ENCODE measurements at regions not wholly inside any gene's neighbourhood (a gene's known extent, or its start where the extent isn't known, plus 50 kb on each side); places are given as distances from the start of the nearest gene placed in this dataset.
"Not testable (repeated sequence)": the region's sequence is repeated elsewhere in the genome, so short reads cannot be mapped to it uniquely, and the experiment has no call there.

DNA sequence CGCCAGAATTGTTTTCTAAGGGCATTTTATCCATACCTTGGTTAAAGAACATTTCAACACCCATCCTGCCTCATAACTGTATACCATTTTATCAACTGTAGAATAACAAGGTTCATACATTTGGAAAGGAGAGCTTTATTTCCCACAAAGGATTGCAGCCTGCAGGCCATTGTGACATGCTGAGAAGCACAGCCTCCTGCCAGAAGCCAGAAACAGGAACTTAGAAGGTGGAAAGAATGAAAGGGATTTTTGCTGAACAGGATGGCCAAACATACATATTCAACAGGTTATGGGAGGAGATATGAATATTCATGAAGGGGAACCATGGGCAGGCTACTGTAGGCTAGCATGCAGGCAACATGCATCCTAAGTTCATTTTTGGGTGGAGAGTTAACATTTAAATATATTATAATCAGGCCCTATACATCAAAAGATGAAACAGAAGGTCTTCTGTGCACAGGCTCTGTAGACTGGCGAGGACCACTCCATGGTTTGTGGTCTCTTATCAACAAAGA lies 59.9 kb upstream of the DIRAS2 start:
- Histone ChIP-seq H3K36me3 (ENCODE audit: control insufficient read depth, insufficient read depth, low read length) (no peaks in the 10 kb centered on the region), H3K4me3 (ENCODE audit: low read depth, low read length) (no peak overlapping the region), H3K27me3 (ENCODE audit: control insufficient read depth, insufficient read depth, low read length) (no peaks in the 10 kb centered on the region)
- no peak for TF ChIP-seq CTCF (IDR thresholded peaks at IDR 0.05; ENCODE audit: insufficient read depth, low read length, poor library complexity, severe bottlenecking)
- DNase-seq (ENCODE audit: low read depth): no peak

DNA sequence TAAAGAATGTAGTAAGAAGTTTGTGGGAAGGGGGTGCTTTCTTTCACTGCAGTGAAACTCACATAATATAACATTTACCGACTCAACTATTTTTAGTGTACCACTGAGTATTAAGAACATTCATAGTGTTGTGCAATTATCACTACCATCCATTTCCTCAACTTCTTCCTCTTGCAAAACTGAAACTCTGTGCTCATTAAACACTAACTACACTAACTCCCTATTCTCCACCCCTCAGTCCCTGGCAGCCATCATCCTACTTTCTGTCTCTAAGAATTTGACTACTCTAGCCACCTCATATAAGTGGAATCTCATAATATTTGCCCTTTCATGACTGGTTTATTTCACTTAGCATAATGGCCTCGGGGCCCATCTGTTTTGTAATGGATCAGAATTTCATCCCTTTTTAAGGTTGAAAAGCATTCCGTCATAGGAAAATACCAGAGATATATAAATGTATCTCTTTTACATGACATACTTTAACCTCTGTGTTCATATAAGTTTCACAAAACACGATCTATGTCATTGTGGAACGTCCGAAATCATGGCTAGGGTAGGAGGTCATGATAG lies 56.3 kb upstream of the DIRAS2 start:
- TF ChIP-seq CTCF (IDR thresholded peaks at IDR 0.05; ENCODE audit: insufficient read depth, low read length, poor library complexity, severe bottlenecking): no peak
- DNase-seq (ENCODE audit: low read depth): no peak
- no peaks in the 10 kb centered on the region for H3K36me3 ChIP-seq (ENCODE audit: control insufficient read depth, insufficient read depth, low read length)

DNA sequence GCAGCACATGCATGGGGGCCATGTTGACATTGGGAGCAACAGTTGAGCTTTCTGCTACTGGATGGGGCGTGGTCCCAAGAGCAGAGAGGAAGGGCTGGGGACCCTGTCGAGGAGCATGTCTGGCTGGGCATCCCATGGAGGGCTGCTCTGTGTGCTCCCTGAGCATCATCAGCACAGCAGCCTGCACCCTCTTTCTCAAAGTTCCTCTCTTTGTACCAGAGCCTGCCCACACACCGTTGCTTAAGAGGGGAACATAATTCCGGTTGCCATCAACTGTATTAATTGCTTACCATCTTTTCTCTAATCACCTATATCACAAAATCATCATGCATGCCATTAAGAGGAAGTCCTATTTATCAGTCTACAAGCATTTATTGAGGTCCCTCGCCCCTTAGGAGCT lies 55.2 kb upstream of the DIRAS2 start:
- H3K4me3 ChIP-seq (ENCODE audit: low read depth, low read length): no peak overlapping the region
- DNase-seq (ENCODE audit: low read depth): no peak

More for the DNA sequence above, 56.3 kb upstream of the DIRAS2 start:
- Histone ChIP-seq H3K27me3 (ENCODE audit: control insufficient read depth, insufficient read depth, low read length) (no peaks in the 10 kb centered on the region), H3K4me3 (ENCODE audit: low read depth, low read length) (no peak overlapping the region)

DNA sequence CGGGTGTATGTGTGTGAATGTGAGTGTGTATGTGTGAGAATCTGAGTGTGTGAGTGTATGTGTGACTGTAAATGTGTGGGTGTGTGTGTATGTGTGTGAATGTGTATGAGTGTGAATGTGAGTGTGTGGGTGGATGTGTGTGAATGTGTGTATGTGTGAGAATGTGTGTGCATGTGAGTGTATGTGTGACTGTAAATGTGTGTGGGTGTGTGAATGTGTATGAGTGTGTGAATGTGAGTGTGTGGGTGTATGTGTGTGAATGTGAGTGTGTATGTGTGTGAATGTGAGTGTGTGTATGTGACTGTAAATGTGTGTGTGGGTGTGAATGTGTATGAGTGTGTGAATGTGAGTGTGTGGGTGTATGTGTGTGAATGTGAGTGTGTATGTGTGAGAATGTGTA lies 51.6 kb upstream of the DIRAS2 start:
- H3K4me3 ChIP-seq (ENCODE audit: low read depth, low read length); H3K36me3 ChIP-seq (ENCODE audit: control insufficient read depth, insufficient read depth, low read length); H3K27me3 ChIP-seq (ENCODE audit: control insufficient read depth, insufficient read depth, low read length); DNase-seq (ENCODE audit: low read depth): not testable (repeated sequence)

More for the DNA sequence above, 55.2 kb upstream of the DIRAS2 start:
- no peaks in the 10 kb centered on the region for H3K27me3 ChIP-seq (ENCODE audit: control insufficient read depth, insufficient read depth, low read length)
- no peaks in the 10 kb centered on the region for H3K36me3 ChIP-seq (ENCODE audit: control insufficient read depth, insufficient read depth, low read length)
- TF ChIP-seq CTCF (IDR thresholded peaks at IDR 0.05; ENCODE audit: insufficient read depth, low read length, poor library complexity, severe bottlenecking): no peak
